ENCODE measurements at regions not wholly inside any gene's neighbourhood (a gene's known extent, or its start where the extent isn't known, plus 50 kb on each side); places are given as distances from the start of the nearest gene placed in this dataset.

DNA sequence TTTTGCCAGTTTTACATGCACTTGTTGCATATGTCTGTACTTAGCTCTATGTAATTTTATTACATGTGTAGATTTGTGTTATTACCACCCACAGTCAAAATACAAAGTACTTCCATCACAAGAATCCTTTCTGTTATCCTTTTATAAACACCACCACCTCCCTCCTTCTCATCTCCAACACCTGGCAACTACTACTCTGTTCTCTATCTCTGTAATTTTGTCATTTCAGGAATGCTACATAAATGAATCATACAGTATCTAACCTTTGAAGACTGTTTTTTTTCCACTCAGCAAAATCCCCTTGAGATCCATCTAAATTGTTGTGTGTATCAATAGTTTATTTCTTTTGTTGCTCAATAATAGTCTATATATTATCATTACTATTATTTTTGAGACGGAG lies 64.5 kb upstream of the COP1 start:
- Mint-ChIP-seq H3K27ac (no peak overlapping the region), H3K9me3 (no peaks in the 10 kb centered on the region), H3K27me3 (no peaks in the 10 kb centered on the region), H3K4me1 (no peaks in the 10 kb centered on the region), H3K4me3 (no peak overlapping the region), H3K36me3 (no peaks in the 10 kb centered on the region)
- Histone ChIP-seq H3K27ac (ENCODE audit: low read depth, low read length) (no peak overlapping the region), H3K4me1 (ENCODE audit: insufficient read depth, low read length) (no peaks in the 10 kb centered on the region), H3K4me3 (ENCODE audit: low read length) (no peak overlapping the region), H3K27me3 (ENCODE audit: insufficient read depth, low read length, poor library complexity, severe bottlenecking) (no peaks in the 10 kb centered on the region), H3K36me3 (ENCODE audit: insufficient read depth, low read length) (no peaks in the 10 kb centered on the region), H3K9me3 (ENCODE audit: low read length) (no peaks in the 10 kb centered on the region)
- CTCF ChIA-PET, result no interaction called here
- no peak for DNase-seq
- POLR2A ChIA-PET, result no interaction called here
